ENCODE measurements at regions not wholly inside any gene's neighbourhood (a gene's known extent, or its start where the extent isn't known, plus 50 kb on each side); places are given as distances from the start of the nearest gene placed in this dataset.

- Histone ChIP-seq H3K4me3 (ENCODE audit: insufficient read depth, low read depth, low read length) (no peak overlapping the region), H2BK5ac (ENCODE audit: low read depth, low read length, poor library complexity, severe bottlenecking) (no peak overlapping the region), H4K20me1 (ENCODE audit: insufficient read depth, low read length) (no peaks in the 10 kb centered on the region), H3K4me2 (ENCODE audit: low read depth, low read length) (no peak overlapping the region), H4K8ac (ENCODE audit: low read depth in 2 of 2, low read length in 2 of 2) (no peak overlapping the region), H3K9me1 (ENCODE audit: insufficient read depth, low read length) (no peaks in the 10 kb centered on the region), H3K27me3 (ENCODE audit: control insufficient read depth, insufficient read depth, low read length) (no peaks in the 10 kb centered on the region), H2BK15ac (ENCODE audit: low read depth, low read length) (no peak overlapping the region), H3K79me1 (ENCODE audit: low read depth in 1 of 2, low read length in 2 of 2) (no peaks in the 10 kb centered on the region), H3K18ac (ENCODE audit: low read depth, low read length) (no peak overlapping the region), H2BK120ac (ENCODE audit: low read depth, low read length) (no peak overlapping the region), H3K27ac (ENCODE audit: insufficient read depth, low read length) (no peak overlapping the region), H3K9ac (ENCODE audit: low read depth, low read length) (no peak overlapping the region), H4K91ac (ENCODE audit: insufficient read depth, low read depth, low read length) (no peak overlapping the region), H3K4me1 (ENCODE audit: control insufficient read depth, insufficient read depth, low read length) (no peaks in the 10 kb centered on the region), H3K4ac (ENCODE audit: low read depth, low read length) (no peak overlapping the region), H3K56ac (ENCODE audit: extremely low read depth, insufficient read depth, low read length) (no peak overlapping the region), H3K9me3 (ENCODE audit: control insufficient read depth, insufficient read depth, low read length) (peaks cover 61% of the 10 kb centered on the region), H4K5ac (ENCODE audit: low read depth, low read length) (no peak overlapping the region), H2AK9ac (replicated peaks; ENCODE audit: low read depth, low read length, poor library complexity) (no peak overlapping the region), H2AFZ (replicated peaks; ENCODE audit: low read length, poor library complexity) (no peak overlapping the region), H3K23ac (ENCODE audit: low read depth, low read length) (no peak overlapping the region), H2AK5ac (ENCODE audit: low read depth, low read length) (no peak overlapping the region), H2BK20ac (ENCODE audit: low read depth, low read length) (no peak overlapping the region), H3K14ac (replicated peaks; ENCODE audit: low read depth, low read length) (no peak overlapping the region), H3K36me3 (ENCODE audit: control insufficient read depth, insufficient read depth, low read length) (no peaks in the 10 kb centered on the region)
- no TSS peak for BruUV-seq (replicated peaks)
- ChIA-PET POLR2A (ENCODE audit: unreplicated experiment) (no interaction called here), CTCF (no interaction called here)
- WGBS, 2 experiments (ENCODE audit: extremely low coverage in 2 of 2, insufficient read length in 1 of 2), result no CpG with 5 or more reads among the region's 7 CpGs
- dilution Hi-C loops (cut with HindIII; ENCODE audit: low sequenced_read_pairs, unreplicated experiment), result no loop called here
- intact Hi-C loops (cut with micrococcal nuclease), result no loop called here
- no peak for DNase-seq
- ATAC-seq (ENCODE audit: low read depth), result no peak
- in situ Hi-C loops (cut with MboI; ENCODE audit: low sequenced_read_pairs), result no loop called here
- TF ChIP-seq MAZ (IDR thresholded peaks at IDR 0.05; ENCODE audit: borderline replicate concordance, low read depth, low read length) (no peak), ELK1 (IDR thresholded peaks at IDR 0.05; ENCODE audit: borderline replicate concordance, low read depth, low read length) (no peak), MAFK (IDR thresholded peaks at IDR 0.05; ENCODE audit: low read depth, low read length) (no peak), MXI1 (IDR thresholded peaks at IDR 0.05; ENCODE audit: borderline replicate concordance, low read depth, low read length) (no peak)
Measured at GRCh38 chr22:49115197-49115596, 712.5 kb downstream of the BRD1 start.

Measured in IMR-90 (cell line).